ENCODE measurements at regions not wholly inside any gene's neighbourhood (a gene's known extent, or its start where the extent isn't known, plus 50 kb on each side); places are given as distances from the start of the nearest gene placed in this dataset.
"Not testable (repeated sequence)": the region's sequence is repeated elsewhere in the genome, so short reads cannot be mapped to it uniquely, and the experiment has no call there.

DNA sequence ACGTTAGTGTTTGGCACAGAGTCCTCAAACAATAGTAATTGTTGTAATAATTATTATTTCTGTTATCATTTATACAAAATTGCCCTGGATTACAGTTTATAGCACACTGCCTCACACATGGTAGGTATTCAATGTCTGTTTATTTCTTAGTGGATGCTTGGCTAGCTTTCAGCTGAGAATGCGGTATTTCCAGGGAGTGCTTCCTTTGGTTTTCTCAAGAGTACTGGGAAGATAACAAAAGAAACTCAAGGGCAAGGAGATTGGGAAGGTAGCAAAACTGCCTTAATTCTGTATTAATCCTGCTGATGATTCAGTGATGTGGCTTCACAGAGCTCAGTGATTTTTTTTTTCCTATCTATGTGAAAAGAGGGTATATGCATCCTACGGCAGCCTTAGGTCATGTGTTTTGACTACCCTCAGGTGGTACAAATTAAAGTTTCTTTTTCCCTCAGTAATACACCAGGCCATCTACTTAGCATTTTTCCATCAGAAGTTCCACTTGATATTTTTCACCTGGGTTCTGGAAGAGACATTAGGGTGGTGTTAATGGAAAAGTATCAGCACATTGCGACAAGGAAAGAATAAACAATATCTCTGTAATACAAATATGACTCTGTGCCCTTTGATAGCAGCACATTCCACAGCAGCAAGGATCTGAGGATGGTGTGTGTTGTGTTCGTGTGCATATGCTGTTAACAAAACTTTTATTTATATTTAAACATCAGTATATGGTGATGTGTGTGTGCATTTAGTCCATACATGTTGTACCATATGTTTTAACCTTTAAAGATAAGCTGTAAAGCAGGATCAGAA is 124.3 kb upstream of the RASGEF1B start:
- no peak for DNase-seq (ENCODE audit: low read depth)

DNA sequence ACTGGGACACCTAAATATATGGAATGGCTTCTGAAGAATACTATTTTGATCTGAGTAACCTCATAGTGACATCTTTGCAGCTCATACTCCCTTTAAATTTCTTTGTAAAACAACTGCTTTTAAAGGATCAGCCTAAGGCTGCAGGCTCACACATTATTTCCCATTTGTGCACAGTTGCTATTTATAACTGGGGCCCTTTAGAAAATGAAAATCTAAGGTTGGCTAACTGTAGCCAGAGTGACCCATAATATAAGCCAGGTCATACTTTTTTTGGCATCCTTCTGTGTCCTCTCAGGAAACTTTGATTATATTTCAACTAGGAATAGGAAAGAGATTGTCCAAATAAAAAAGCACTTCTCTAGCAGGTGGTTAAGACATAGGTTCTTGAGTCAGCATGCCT is 123.6 kb upstream of the RASGEF1B start:
- no peak for DNase-seq (ENCODE audit: low read depth)

- no peak for DNase-seq (ENCODE audit: low read depth)
Observed at GRCh38 chr4:81594490-81595159, 122.9 kb upstream of the RASGEF1B start.

GRCh38 chr4:81592701-81593100 is 121.0 kb upstream of the RASGEF1B start:
- no peak for DNase-seq (ENCODE audit: low read depth)

DNA sequence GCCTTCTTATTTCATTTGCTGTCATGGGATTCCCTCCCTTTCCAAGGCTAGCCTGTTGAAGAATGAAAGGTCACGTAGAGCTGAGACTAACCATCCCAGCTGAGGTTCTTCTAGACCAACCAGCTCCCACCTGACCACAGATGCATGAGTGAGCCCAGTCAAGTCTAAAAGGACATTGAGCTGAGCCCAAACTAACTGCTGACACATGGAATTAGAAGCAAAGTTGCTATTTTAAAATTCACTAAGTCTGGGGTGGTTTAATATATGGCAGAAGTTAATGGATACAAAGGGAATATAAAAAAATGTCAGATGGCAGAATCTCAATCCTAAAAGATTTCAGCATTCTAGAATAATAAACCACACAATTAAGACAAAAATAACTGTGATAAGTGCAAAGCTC is 118.9 kb upstream of the RASGEF1B start:
- no peak for DNase-seq (ENCODE audit: low read depth)

DNA sequence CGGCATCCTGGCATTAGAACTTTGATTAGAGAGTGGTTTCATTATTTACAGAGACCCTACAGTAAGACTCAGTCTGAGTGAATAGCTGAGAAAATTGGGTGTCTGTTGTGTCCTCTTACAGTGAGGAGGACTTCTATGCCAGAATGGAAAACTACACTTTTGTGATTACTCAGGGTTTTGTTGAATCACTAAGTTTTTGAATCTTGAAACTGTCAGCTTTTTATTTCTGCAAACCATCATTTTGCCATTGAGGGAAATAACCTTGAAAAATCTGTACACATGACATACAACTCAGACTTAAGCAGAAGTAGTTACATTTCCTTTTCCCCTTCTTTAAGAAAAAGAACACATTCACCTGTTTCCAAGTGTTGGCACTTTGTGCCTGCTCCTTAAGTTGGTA is 117.6 kb upstream of the RASGEF1B start:
- DNase-seq (ENCODE audit: low read depth) = no peak

DNA sequence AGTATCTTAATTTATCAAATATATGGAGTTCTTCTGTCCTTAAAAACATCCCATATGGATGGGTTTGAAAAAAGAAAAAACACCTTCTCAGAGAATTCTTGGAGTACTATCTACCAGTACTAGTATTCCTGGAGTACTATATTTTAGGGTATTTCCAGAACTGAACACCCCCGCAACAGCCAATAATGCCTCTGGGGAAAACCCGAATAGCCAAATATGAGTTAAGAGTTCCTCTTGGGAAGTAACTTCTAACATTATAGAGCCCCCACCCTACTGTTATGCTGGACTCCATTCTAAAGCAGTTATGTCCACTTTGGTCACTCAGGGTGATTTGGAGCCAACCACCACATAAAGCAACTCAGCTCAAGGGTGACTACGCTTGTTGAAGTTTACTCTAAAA is 115.0 kb upstream of the RASGEF1B start:
- no peak for DNase-seq (ENCODE audit: low read depth)

- DNase-seq (ENCODE audit: low read depth) = not testable (repeated sequence)
Observed at GRCh38 chr4:81580994-81581374, 109.3 kb upstream of the RASGEF1B start.

DNA sequence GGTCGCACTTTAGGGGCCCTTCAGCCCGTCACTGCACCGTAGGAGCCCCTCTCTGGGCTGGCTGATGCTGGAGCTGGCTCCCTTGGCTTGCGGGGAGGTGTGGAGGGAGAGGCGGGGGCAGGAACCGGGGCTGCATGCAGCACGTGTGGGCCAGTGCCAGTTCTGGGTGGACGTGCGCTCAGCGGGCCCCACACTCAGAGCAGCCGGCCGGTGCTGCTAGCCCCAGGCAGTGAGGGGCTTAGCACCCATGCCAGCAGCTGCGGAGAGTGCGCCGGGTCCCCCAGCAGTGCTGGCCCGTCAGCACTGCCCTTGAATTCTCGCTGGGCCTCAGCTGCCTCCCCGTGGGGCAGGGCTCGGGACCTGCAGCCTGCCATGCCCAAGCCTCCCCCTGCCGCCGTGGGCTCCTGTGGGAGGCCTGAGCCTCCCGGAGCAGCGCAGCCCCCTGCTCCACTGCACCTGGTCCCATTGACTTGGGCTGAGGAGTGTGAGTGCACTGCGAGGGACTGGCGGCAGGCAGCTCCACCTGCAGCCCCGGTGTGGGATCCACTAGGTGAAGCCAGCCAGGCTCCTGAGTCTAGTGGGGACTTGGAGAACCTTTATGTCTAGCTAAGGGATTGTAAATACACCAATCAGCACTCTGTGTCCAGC is 108.8 kb upstream of the RASGEF1B start:
- DNase-seq (ENCODE audit: low read depth) = no peak

DNA sequence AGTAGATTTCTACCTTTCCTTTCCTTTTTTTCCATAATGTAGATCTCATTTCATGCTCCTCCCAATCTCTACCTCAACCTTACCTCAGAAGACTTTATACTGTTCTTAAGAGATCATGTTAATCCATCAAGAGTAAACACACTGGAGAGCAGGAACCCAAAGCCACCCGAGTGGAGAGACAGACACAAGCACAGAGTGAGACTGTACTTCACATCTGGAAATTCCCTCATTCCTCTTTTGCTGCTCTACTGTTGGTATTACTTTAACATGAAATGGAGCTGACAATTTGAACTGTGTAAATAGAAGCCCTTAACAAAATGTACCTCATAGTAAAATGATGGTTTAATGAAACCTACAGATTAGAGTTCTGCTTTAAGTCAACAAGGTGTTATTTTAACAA is 105.7 kb upstream of the RASGEF1B start:
- DNase-seq (ENCODE audit: low read depth) = no peak

DNA sequence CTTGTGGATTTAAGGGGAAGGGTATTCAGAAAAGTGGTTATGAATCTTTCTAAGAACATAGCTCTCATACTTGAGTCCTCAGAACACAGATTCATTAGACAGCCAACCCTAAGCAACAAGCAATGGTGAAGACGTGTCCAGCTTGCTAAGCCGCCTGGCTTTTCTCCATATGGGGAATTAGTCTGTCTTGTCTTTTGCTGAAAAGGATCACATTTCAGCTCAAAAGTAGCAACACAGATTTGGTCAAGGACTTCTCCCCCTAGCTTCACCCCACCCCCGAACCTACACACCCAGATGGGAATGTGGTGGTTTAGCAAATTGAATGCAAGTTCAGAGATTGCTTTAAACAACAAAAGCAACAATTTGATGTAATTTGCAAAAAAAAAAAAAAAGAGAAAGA is 103.3 kb upstream of the RASGEF1B start:
- DNase-seq (ENCODE audit: low read depth) = no peak

DNA sequence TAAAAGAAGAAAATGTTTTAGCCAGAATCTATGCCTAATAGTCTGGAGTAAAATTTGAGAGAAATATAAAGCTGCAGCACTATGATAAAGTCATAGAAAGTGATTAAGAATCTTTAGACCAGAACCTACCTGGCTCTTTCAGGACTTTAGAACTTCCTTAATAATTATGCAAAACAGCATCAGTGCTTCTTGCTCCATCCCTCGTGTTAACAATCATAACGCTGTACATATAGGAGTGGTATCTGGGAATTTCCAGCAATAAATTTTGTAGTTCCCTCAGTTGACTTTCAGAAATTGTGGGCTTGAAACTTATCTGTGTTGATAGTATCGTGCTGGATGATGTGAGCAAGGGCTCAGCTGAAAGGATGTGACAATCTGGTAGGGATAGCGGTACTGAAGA is 102.1 kb upstream of the RASGEF1B start:
- DNase-seq (ENCODE audit: low read depth) = no peak

GRCh38 chr4:81572402-81572801 is 100.7 kb upstream of the RASGEF1B start:
- DNase-seq (ENCODE audit: low read depth) = no peak

DNA sequence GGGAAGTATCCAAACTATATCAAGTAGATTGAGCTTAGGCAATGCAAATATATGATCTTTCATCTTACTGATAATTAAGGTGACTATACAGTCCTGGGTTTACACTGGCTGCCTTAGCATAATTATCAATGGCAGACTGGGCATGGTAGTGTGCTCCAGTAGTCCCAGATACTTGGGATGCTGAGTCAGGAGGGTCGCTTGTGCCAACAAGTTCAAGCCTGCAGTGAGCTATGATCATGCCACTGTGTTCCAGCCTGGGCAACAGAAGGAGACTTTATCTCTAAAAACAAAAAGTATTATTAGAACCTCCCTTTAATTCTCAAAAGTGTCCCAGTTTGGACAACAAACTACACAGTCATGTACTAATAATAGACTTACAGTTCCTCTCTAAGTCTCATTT is 99.4 kb upstream of the RASGEF1B start:
- DNase-seq (ENCODE audit: low read depth) = no peak

DNA sequence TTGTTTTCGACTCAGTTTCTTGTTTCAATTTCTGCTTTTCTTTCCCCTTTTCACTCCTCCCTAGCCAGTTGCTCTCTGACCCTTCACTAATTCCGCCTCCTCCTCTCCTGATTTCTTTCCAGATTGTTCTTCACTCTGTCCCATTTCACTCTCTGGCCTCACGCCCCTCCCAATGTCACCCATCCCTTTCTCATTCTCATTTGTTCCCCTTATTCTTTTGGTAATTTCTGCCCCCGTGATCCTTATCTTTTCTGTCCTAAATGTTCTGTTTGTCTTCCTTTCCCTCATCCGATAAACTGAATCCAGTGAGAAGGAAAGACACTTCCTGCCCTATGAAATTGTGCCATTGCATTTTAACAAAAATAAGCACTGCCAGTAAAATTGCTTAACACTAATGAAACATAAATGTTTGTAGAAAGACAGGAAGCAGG is 94.5 kb upstream of the RASGEF1B start:
- no peak for DNase-seq (ENCODE audit: low read depth)

- DNase-seq (ENCODE audit: low read depth) = no peak
Observed at GRCh38 chr4:81565142-81565870, 93.6 kb upstream of the RASGEF1B start.

DNA sequence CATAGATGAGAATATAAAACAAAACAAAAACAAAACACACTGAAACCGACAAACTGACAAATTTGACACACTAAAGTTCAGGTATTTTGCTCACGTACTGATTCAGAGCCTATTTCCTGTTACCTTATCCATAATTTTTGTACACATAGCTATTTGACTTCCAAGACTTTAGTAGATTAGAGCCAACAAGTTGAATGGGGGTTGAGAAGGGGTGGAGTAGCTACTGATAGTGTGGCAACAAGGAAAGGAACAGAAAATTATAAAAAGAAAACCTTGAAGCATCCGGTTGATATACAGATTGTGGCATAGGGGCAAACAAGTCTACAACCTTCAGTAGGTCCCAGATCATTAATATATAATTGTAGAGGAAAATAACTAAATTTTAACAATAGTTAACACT is 92.3 kb upstream of the RASGEF1B start:
- DNase-seq (ENCODE audit: low read depth) = no peak

GRCh38 chr4:81562093-81562492 is 90.4 kb upstream of the RASGEF1B start:
- DNase-seq (ENCODE audit: low read depth) = no peak

DNA sequence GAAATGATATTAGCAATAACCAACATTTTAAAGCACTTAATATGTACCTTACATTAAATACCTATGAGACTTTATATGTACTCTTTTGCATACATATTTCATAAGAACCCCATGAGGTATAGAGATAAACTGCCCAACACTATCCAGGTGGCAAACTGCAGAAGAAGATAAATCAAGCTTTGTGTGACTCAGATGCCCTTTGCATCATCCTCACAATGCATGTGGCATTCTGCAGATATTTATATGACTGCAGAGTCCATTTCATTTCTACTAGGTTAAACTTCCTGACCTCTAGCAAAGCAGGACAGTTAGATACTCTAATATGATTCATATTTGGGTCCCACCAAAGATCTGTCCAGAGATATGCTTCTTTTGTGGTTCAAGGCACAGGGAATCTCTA is 85.6 kb upstream of the RASGEF1B start:
- DNase-seq (ENCODE audit: low read depth) = no peak

GRCh38 chr4:81555489-81555888 is 83.8 kb upstream of the RASGEF1B start:
- DNase-seq (ENCODE audit: low read depth) = no peak

DNA sequence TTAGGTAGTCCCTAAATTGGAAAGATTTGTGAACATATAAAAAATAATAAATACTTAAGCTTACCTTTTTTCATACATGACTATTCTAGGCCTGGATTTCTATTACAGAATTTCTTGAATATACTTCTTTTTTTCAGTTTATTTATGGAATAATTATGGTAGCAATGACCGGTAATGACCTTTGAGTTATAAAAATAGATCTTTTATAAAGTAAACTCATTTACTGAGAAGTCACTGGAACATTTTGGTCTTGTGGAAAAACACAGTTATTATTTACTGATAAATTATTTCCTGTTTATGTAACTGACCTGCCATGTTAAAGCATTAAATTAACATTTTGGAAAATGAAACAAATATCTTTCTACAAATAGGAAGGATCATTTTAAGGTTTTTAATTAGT is 80.4 kb upstream of the RASGEF1B start:
- DNase-seq (ENCODE audit: low read depth) = no peak

DNA sequence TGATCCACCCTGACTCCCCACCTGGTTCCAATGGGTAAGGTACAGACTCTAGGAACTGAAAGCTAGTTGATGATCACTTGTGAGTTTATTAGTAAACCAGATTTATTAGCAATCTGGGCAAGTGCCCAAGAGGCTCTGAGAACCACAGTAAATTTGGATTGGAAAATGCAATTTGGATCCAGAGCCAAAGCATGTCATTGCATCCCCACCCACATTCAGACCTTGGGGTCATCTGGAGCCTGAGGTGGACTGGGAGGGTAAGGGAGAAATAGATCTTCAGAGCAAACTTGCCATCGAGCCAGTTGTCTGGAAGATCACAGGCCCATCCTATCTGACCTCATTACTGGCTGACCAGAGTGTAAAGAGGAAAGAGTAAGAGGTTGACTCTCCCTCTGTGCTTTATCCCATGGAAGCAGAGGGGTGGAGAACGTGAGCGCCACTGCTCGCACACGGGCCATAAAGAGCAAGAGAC is 78.7 kb upstream of the RASGEF1B start:
- DNase-seq (ENCODE audit: low read depth) = no peak

Data from ELR (cell line).